ENCODE measurements at regions not wholly inside any gene's neighbourhood (a gene's known extent, or its start where the extent isn't known, plus 50 kb on each side); places are given as distances from the start of the nearest gene placed in this dataset.
"Not testable (repeated sequence)": the region's sequence is repeated elsewhere in the genome, so short reads cannot be mapped to it uniquely, and the experiment has no call there.

GRCh38 chr20:22971077-22971476 is 64.0 kb upstream of the SSTR4 start:
- not testable (repeated sequence) for TF ChIP-seq POLR2AphosphoS5 (IDR thresholded peaks at IDR 0.05; ENCODE audit: low read depth, low read length); FOXM1 (IDR thresholded peaks at IDR 0.05; ENCODE audit: low read depth); REST (IDR thresholded peaks at IDR 0.05; ENCODE audit: low read depth, low read length); EZH2phosphoT487 (IDR thresholded peaks at IDR 0.05; ENCODE audit: borderline replicate concordance, low read depth); TAF1 (IDR thresholded peaks at IDR 0.05; ENCODE audit: borderline replicate concordance, low read depth, low read length); USF2 (IDR thresholded peaks at IDR 0.05; ENCODE audit: borderline replicate concordance, low read depth, low read length); EP300 (IDR thresholded peaks at IDR 0.05; ENCODE audit: borderline replicate concordance in 1 of 2, low read depth in 1 of 2, low read length in 1 of 2); JUND (IDR thresholded peaks at IDR 0.05); TEAD4 (IDR thresholded peaks at IDR 0.05; ENCODE audit: borderline replicate concordance, insufficient read depth); RAD21 (IDR thresholded peaks at IDR 0.05; ENCODE audit: low read length); CHD2 (IDR thresholded peaks at IDR 0.05; ENCODE audit: low read length, partially characterized antibody)
- TF ChIP-seq, protein P1, sequence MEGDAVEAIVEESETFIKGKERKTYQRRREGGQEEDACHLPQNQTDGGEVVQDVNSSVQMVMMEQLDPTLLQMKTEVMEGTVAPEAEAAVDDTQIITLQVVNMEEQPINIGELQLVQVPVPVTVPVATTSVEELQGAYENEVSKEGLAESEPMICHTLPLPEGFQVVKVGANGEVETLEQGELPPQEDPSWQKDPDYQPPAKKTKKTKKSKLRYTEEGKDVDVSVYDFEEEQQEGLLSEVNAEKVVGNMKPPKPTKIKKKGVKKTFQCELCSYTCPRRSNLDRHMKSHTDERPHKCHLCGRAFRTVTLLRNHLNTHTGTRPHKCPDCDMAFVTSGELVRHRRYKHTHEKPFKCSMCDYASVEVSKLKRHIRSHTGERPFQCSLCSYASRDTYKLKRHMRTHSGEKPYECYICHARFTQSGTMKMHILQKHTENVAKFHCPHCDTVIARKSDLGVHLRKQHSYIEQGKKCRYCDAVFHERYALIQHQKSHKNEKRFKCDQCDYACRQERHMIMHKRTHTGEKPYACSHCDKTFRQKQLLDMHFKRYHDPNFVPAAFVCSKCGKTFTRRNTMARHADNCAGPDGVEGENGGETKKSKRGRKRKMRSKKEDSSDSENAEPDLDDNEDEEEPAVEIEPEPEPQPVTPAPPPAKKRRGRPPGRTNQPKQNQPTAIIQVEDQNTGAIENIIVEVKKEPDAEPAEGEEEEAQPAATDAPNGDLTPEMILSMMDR (IDR thresholded peaks at IDR 0.05): not testable (repeated sequence)
- TF ChIP-seq, protein P2, sequence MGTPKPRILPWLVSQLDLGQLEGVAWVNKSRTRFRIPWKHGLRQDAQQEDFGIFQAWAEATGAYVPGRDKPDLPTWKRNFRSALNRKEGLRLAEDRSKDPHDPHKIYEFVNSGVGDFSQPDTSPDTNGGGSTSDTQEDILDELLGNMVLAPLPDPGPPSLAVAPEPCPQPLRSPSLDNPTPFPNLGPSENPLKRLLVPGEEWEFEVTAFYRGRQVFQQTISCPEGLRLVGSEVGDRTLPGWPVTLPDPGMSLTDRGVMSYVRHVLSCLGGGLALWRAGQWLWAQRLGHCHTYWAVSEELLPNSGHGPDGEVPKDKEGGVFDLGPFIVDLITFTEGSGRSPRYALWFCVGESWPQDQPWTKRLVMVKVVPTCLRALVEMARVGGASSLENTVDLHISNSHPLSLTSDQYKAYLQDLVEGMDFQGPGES (IDR thresholded peaks at IDR 0.05; ENCODE audit: low read depth, low read length): not testable (repeated sequence)

Measured in SK-N-SH (cell line).